COLO668 (cell line): ENCODE measurements at regions not wholly inside any gene's neighbourhood (a gene's known extent, or its start where the extent isn't known, plus 50 kb on each side); places are given as distances from the start of the nearest gene placed in this dataset.
"Not testable (repeated sequence)": the region's sequence is repeated elsewhere in the genome, so short reads cannot be mapped to it uniquely, and the experiment has no call there.

Experiments used
- DNase-seq: peaks from one replicate; lab custom pipeline; 2025; ENCODE audit not compliant: unreplicated experiment; lab: John Stamatoyannopoulos, UW

DNA sequence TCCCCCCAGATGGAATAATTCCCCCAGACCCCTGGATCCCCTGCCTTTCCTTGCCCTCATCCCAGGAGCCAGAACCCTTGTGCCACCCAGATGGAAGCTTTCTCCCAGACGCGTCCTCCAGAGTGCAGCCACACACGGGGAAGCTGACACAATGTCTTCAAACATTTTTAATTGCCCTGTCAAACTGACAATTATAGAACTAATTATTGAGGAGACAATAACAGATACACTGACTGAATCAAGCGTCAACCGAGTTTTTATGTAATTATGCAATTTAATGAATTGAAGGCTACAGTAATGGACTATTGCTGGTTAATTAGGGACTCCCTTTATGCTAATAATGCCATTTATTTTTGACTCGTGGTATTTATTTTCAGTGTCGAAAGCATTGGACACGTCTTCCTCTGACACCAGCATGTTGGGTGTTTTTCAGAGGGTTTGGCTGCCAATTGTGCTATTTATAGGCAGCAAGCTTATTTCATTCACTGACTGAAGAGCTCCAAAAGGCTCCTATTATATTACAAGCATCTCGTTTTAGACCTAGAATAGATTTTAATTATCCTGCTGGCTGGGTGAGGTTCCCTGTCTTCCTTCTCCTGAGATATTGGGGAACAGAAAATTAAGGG lies 298.2 kb upstream of the C16orf82 start:
- DNase-seq: no peak

DNA sequence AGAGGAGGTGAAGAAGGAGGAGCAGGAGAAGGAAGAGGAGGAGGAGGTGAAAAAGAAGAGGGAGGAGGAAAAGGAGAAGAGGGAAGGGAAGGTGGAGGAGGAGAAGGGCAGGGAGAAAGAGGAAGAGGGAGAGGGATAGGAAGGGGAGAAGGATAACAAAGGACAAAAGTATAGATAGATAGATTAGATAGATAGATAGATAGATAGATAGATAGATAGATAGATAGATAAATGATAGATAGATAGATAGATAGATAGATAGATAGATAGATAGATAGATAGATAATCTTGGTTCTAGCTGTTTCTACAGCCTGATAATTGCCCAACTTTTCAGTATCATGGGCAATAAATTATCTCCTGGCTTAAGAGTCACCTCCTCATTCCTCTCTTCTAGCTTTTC lies 296.2 kb upstream of the C16orf82 start:
- DNase-seq: no peak

DNA sequence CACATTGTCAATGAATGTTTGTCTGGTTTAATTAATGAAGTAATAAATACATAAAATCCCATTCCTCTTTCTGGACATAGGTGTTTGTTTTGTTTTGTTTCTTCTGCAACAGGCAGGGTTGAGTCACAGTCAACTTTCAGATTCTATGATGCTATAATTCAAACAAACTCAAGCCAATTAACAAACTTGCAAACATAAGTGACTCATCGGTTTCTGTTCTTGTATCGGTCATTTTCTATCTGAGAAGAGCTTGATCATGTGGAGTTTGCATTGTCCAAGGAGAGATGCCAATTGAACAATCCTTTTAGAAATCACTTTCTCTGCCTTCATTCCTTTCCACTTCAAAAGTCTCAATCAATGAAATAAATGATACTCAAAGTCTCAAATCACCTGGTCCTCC lies 294.2 kb upstream of the C16orf82 start:
- DNase-seq: no peak

DNA sequence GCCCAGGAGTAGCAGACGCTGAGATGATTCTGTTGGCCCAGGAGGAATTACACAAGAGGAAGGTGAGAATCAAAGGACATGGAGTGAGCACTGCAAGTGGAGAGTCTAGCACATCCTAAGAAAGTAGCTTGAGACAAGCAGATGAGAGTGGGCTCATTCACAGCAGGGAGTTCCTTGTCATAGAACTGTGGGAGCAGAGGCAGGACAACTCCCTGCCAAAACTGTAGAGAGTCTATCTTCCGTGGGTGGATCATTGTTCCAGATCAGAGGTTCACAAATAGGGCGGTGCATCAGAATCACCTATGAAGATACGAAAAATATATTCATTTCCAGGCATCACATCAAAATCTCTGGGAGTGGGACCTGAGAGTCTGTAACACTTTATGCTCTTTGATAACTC lies 288.9 kb upstream of the C16orf82 start:
- DNase-seq: no peak

DNA sequence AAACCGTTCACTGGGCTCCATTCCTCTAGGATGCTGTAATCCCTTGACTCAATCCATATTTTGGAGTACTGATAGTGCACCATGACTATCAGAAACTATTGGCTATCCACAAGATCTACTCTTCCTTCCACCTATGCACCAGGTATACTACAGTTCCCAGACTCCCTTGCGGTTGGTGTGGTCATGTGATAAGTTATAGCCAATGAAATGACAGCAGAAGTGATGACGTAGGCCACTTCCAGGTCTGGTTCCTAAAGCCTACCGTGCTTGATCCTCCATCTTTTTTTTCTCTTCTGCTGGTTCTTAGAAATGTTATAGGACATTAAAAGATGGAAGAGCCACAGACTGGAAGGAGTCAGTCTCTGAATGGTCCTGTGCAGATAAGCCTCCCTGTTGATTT lies 278.8 kb upstream of the C16orf82 start:
- DNase-seq: no peak

DNA sequence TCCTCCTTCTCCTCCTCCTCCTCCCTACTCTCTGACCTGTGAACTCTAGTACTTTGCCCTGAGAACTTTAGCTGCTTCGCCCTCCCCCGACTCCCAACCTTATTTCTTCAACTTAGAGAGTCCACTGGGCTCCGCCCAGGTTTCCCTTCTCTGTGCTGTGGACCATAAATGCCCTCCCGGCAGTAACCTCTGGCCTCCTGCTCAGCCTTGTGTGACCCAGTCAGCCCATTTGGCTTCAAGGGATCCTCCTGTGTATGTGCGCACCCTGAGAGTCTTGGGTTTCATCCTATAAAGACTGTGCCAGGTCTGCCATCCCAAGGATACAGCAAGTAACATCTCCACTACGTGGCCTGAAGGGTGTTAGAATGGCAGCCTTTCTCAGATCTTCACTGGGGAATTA lies 275.6 kb upstream of the C16orf82 start:
- no peak for DNase-seq

DNA sequence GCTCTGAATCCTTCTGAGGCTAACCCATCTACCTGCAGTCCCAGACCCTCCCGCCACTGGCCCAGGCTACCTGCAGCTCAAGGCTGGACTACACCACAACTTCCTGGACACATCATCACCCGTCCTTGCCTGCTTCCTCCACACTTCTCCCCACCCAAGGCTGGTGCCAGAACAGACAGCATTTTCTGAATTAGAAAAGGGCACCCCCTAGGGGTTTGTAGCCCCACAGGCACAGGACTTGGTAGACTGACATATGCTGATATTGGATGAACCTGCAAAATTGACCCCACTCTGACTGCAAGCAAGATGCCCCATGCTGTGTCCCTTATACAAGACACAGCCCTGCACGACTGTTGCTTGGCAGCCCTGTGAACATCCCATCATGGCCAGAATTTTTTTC lies 271.5 kb upstream of the C16orf82 start:
- DNase-seq: peak; percentile 3

DNA sequence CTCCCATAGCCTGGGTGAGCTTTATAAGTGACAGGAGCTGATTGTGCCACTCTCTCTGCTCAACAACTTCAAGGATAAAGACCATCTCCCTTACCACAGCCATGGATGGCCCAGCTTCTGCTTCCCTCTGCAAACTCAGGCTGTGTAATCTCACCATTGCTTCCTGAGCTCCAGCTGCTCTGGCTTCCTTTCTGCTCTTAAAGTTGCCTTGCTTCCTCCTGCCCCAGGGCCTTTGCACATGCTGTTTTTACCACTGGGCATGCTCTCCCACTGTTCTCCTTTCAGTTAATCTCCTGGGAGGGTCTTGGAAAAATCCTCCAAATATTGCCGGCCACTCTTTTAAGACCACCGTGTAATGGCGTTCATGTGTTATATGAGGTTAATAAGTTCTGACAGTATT lies 265.1 kb upstream of the C16orf82 start:
- DNase-seq: no peak

DNA sequence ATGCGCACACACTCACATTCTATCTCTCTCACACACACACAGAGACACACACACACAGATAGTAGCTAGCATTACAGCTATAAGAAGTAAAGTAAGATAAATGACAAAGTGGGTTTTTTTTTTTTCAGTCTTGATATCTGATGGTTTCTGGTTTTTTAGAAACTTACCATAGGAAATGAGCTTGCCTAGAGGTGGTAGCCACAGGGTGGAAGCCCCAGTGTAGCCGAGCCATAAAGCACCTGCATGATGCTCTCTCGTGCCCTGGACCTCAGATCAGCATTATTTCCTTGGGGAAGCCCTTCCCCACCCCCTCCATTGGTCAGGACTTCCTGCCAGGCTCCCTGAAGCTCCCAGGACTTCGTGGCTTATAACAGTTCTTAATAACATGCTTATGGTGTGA lies 264.3 kb upstream of the C16orf82 start:
- DNase-seq: no peak

DNA sequence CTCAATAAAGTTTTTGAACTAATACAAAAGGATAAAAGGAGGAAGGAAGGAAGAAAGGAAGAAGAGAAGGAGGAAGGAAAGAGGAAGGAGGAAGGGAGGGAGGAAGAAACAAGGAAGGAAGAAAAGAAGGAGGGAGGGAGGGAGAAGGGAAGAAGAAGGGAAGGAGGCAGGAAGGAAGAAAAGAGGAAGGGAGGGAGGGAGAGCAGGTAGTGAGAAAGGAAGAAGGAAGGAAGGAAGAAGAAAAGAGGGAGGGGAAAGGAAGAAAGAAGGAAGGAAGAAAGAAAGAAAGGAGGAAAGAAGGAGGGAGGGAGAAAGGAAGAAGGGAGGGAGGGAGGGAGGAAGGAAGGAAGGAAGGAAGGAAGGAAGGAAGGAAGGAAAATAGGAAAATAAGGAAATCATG lies 263.8 kb upstream of the C16orf82 start:
- DNase-seq: no peak

DNA sequence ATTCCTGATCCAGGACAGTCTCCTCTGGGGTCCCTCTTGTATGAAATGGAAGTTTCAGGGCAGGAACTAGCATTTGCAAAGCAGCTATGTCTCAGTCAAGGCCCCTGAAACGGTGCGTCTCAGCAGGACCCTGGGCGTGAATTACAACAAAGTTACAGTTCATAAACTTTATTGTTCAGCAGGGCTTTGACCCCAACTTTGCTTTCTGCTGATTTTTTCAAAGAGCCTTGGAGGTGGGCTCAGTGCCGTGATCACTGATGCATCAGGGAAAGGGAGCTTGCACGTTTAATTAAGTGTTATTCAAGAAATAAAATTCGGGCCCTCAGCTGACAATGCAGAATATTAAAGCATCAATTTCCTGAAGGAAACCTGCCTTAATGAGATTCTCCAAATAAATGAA lies 260.1 kb upstream of the C16orf82 start:
- DNase-seq: no peak

DNA sequence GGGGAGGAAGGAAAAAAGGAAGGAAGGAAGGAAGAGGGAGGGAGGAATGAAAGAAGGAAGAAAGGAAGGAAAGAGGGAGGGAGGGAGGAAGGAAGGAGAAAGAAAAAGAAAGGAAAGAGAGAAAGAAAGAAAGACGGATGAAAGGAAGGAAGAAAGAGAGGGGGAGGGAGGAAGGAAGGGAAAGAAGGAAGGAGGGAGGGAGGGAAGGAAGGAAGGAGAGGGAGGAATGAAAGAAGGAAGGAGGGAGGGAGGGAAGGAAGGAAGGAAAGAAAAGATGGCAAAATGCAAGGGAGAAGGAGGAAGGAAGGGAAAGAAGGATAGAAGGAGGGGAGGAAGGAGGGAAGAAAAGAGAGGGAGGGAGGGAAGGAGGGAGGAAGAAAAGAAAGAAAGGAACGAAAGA lies 257.3 kb upstream of the C16orf82 start:
- DNase-seq: no peak

DNA sequence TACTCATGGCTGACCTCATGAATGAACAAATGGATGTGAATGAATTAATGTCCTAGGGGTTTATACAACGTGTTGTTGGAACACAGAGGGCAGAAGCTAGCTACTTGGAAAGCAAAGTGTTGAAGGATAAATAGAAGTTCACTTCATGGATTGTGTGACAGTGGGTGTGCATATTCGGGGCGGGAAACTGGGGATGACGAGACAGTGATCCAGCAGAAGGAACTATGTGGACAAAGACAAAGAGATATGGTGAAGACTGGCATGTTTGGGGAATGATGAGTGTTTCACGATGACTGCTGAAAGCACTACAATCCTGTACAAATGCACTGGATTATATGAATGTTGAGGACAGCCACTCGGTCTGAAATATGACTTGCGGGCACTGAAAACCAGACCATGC lies 250.5 kb upstream of the C16orf82 start:
- DNase-seq: no peak

DNA sequence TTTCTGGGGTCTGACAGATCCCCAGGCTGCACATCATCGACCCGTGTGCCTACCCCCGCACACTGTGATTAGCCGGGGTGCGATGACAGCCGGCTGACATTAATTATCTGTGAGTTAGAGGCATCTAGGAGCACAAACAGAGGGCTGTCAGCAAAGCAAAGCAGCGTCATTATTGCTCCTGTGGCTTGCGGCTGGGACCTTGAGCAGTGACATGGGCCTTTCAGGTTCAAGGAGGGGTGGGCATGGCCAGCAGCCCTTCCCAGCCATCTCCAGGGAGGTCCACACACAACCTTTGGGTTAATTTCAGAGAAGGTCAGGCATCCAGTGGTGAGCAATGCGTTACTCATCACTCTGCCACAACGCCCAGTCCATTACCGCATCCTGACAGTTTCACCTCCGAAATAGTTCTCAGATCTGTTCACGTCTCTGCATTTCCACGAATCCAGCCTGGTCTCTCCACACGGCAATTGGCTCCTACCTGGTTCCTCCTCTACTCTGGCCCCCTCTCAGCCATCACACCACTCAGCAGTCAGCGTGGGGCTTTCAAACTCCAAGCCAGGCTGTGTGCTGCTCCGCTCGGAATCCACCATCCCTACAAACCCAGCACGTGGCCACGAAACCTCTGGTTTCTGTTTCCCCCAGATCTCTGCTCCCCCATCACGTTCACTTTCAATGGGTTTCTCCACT lies 249.7 kb upstream of the C16orf82 start:
- no peak for DNase-seq

DNA sequence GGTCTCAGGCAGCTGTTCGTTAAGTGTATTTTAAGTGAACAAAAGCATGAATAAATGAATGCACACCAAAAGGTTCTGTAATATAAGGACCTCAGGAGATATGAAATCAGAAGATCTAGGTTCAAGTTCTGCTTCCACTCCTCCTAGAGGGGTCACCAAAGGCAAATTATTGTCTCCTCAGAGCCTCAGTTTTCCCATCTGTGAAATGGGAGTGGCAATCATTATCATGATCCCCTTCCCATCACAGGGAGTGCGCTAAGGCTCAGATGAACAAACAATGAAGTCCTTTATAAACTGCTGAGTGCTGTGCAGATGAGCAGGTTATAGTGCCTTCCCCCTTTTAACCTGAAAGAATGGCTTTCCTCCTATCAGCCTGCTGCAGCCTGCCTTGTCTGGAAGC lies 248.3 kb upstream of the C16orf82 start:
- no peak for DNase-seq

DNA sequence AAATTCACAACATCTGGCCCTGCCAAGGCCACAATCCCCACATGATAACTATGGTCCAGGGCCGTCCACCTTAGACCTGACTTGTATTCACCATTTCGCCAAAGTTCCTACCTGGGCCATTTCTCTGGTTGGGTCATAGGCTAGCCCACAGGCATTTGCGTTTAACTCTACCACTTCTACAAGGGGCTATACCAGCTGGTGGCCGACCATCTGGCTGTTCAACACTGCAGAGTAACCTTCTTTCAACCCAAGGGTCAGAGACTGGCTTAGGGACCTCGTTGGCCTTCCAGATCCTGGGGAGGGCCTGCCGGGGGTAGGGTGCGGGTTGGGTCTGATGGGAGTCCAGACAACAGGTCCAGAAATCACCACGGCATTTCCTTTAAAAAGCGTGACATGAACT lies 242.3 kb upstream of the C16orf82 start:
- DNase-seq: no peak

DNA sequence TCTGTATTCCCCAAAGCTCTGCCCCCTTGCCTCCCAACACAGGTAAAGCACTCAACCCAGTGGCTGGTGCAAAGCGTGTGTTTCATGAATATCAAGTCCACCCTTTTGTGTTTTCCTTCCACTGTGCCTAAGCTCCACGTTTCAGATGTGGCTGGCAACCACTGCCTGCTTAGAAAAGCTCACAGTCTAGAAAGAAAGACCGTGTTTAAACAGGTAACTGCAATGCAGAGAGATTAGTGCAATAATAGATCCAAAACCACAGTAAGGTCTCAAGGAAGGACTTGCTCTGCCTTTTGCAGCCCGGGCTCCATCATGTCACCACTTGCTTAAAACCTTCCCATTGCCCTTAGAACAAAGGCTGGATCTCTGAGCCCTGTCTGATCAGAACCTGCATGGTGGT lies 240.2 kb upstream of the C16orf82 start:
- no peak for DNase-seq

DNA sequence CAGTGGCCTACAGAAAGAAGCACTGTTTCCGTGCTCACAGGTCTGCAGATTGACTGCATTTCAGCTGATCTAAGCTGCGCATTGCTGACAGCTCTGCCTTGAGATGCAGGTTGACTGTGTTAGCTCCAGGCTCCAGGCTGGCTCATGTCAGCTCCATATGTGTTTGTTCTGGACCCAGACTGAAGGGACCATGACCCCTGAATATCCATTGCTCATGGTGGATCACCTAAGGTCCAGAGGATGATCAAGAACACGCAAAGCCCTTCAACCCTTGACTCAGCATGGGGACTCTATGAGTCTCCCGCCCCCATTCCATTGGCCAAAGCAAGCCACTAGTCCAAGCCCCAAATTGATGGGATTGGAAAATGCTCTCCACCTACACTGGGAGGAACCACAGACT lies 239.3 kb upstream of the C16orf82 start:
- DNase-seq: no peak

DNA sequence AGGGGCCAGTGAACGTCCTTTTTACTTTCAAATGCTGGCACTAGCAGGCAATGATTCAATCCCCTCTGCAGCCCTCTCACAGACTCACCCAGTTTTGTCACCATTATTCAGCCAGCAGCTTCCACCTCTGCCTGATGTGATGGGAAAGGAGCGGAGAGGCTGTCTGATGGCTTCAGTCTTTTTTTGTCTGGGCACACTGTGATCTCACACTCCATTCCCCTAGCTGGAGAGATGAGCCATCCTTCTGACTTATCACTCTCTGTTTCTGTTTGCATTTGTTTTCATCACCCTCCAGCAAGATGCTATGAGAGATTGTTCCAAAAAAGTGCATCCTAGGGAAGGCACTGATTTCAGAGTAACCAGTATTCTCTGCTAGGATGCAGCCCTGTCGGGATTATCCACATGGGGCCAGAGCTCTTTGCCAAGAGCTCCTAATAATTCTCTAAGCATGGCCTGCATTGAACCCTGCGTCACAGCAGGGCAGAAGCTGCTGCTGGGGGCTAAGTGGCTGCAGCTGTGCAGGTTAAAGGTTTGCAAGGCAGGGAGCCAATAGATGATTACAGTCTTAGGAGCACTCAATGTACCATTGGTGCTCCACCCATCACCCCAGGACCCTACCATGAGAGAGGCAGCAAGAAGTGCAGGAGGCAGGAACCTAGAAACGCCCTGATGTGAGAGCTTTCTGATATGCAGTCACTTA lies 236.1 kb upstream of the C16orf82 start:
- no peak for DNase-seq

DNA sequence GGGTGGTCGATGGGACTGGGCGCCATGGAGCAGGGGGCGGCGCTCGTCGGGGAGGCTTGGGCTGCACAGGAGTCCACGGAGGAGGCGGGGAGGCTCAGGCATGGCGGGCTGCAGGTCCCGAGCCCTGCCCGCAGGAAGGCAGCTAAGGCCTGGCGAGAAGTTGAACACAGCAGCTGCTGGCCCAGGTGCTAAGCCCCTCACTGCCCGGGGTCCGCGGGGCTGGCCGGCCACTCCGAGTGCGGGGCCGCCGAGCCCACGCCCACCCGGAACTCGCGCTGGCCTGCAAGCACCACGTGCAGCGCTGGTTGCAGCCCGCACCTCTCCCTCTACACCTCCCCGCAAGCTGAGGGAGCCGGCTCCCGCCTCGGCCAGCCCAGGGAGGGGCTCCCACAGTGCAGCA lies 230.6 kb upstream of the C16orf82 start:
- not testable (repeated sequence) for DNase-seq

DNA sequence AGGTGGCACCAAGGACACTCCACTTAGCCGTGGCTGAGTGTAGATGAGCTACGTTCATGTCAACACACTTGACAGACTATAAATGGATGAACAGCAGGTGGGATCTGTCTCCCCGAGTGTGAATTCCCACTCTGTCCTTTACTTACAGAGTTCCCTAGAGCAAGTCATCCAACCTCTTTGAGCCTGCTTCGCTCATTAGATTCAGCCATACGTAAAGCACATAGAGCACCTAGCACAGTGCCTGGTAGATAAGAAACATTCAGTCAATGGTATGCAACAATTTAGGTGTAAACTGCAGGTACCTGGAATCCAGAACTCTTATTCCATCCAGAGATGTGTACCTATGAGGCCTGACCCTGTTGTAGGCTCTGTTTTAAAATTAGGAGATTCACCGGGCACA lies 227.8 kb upstream of the C16orf82 start:
- DNase-seq: no peak

DNA sequence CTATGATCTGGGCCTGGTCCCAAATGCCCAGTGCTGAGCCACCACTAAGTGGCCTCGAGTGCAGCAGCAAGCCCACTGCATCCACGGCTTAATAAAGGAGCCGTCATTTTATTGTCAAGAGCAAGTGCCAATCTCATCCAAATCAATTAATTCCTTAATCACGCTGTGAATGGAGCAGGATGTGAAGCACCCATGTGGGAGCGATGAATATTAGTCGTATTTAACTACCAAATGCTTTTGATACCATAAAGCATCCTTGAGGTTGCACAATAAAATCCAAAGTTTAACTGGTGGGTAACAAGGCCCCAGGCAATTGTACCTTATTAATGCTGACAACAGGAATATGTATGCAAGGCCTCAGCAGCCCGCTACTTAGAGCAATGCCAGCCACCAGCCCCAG lies 226.0 kb upstream of the C16orf82 start:
- DNase-seq: no peak

DNA sequence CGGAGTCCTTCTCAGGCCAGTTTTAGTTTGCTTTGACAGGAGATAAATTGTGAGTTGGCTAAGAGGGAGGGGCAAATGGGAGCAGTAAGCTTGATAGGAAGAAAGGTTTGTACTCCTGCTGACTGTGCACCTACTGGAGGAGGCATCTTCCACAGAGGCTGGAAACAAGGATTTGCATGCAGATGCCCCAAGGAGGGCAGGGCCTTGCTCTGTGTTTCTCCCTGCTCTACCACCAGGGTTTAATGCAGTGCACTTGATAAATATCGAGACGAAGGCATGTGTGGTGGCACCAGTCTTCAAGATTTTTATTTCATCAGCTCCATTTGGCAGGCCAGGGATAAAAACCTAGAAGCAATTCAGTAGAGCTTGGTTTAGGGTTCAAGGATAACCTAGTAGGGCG lies 210.5 kb upstream of the C16orf82 start:
- DNase-seq: no peak
